Stomach (tissue), 8 donors: ENCODE measurements at regions not wholly inside any gene's neighbourhood (a gene's known extent, or its start where the extent isn't known, plus 50 kb on each side); places are given as distances from the start of the nearest gene placed in this dataset.

Experiments used
- DNase-seq, 2 donors: peaks; one replicate each; pipeline versions ENCODE4 v3.0.0 to v3.0.0-alpha.2; 2013 to 2019
- H3K27ac ChIP-seq, 5 donors: fragments of 200-600 bp in 4 of 5; sonication (generic) in 4 of 5; one replicate each; pipeline ENCODE4 v1.5.1; 2013 to 2019; ENCODE audit warnings: mild to moderate bottlenecking in 1 of 5, moderate library complexity in 1 of 5
- H3K27me3 ChIP-seq, 3 donors: fragments of 200-600 bp; sonication (generic); one replicate each; pipeline ENCODE4 v1.5.1; 2017 to 2019; ENCODE audit warnings: mixed run types in 1 of 3
- H3K36me3 ChIP-seq, 4 donors: fragments of 200-600 bp; sonication (generic); 1 replicate in 3 of 4; 2 replicates in 1 of 4; pipeline ENCODE4 v1.5.1; 2016 to 2019
- H3K4me1 ChIP-seq, 4 donors: fragments of 200-600 bp; sonication (generic); one replicate each; pipeline ENCODE4 v1.5.1; 2016 to 2019
- H3K4me3 ChIP-seq, 4 donors: fragments of 200-600 bp; sonication (generic) in 3 of 4; one replicate each; pipeline ENCODE4 v1.5.1; 2016 to 2019; ENCODE audit warnings: mild to moderate bottlenecking in 1 of 4
- H3K9me3 ChIP-seq, 4 donors: fragments of 200-600 bp; sonication (generic); one replicate each; pipeline ENCODE4 v1.5.1; 2016 to 2019
- CTCF ChIP-seq, 7 experiments: fragments of 450-650 bp in 4 of 7; fragments of 200-600 bp in 3 of 7; sonication (generic) in 3 of 7; IDR thresholded peaks; one replicate each; pipeline ENCODE4 v1.5.1; 2016 to 2019; ENCODE audit warnings: antibody characterized with exemption in 7 of 7, control low read depth in 2 of 7, mild to moderate bottlenecking in 1 of 7
- EP300 ChIP-seq: sonication (generic); formaldehyde crosslinking; IDR thresholded peaks from one replicate; pipeline ENCODE4 v1.6.1; 2017; ENCODE audit warnings: antibody characterized with exemption
- POLR2A ChIP-seq, 4 donors: fragments of 450-650 bp; IDR thresholded peaks; one replicate each; pipeline ENCODE4 v1.6.1; 2016; ENCODE audit warnings: antibody characterized with exemption in 4 of 4, control low read depth in 2 of 4, mild to moderate bottlenecking in 1 of 4, moderate library complexity in 1 of 4
- POLR2AphosphoS5 ChIP-seq, 3 donors: sonication (generic); formaldehyde crosslinking; IDR thresholded peaks; one replicate each; pipeline ENCODE4 v1.6.1; 2016; ENCODE audit warnings: antibody characterized with exemption in 3 of 3
- WGBS, 5 donors: extraction: QIAGEN DNeasy Blood & Tissue Kit in 3 of 5; methylation state at CpG; one replicate each; pipeline versions ENCODE4 v1.1.5 to v1.1.7; 2013 to 2018; 5-methylcytosine and 5-hydroxymethylcytosine counted together
- intact Hi-C: fragments of 100-400 bp; cut with DNase I; formaldehyde crosslinking; loops from one replicate; pipeline ENCODE4 v1.15.1; 2023; ENCODE audit warnings: low total_unique reads
- donor health status: healthy with polysubstance abuse.
- donor health status: Bipolar disorder and iron deficiency.
- donor health status: healthy.

GRCh38 chr5:28386712-28387111 lies 1348.3 kb upstream of the CDH9 start:
- Histone ChIP-seq H3K27ac (no peak overlapping the region), H3K4me1 (no peaks in the 10 kb centered on the region), H3K27me3 (no peaks in the 10 kb centered on the region), H3K36me3 (no peaks in the 10 kb centered on the region), H3K4me3 (no peak overlapping the region), H3K9me3 (no peaks in the 10 kb centered on the region)
- intact Hi-C loops: no loop called here
- DNase-seq: no peak
- no peak for TF ChIP-seq POLR2AphosphoS5 (IDR thresholded peaks at IDR 0.05)
- no peak for TF ChIP-seq EP300
- TF ChIP-seq POLR2A (IDR thresholded peaks at IDR 0.05): no peak
- no peak for TF ChIP-seq CTCF (IDR thresholded peaks at IDR 0.05)
- WGBS, 5 donors: 31 to 47% (median 38%) methylated on average over 2 of the region's 2 CpGs

DNA sequence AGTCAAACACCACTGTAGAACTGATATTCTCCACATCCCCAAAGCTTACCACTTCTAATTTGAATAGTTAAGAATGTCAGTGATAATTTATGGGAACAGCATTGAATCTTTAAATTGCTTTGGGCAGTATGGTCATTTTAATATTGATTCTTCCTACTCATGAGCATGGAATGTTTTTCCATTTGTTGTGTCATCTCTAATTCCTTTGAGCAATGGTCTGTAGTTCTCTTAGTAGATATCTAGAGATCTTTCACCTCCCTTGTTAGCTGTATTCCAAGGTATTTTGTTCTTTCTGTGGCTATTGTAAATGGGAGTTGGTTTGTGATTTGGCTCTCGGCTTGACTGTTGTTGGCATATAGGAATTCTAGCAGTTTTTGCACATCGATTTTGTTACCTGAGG lies 1341.8 kb upstream of the CDH9 start:
- intact Hi-C loops: no loop called here
- Histone ChIP-seq H3K27ac (no peak overlapping the region), H3K4me3 (no peak overlapping the region), H3K27me3 (no peaks in the 10 kb centered on the region), H3K4me1 (no peaks in the 10 kb centered on the region), H3K36me3 (no peaks in the 10 kb centered on the region), H3K9me3 (peaks cover 0 to 13% (median 5%) of the 10 kb centered on the region in 4 donors)
- TF ChIP-seq EP300 (no peak), POLR2A (IDR thresholded peaks at IDR 0.05) (no peak), POLR2AphosphoS5 (IDR thresholded peaks at IDR 0.05) (no peak), CTCF (IDR thresholded peaks at IDR 0.05) (no peak)
- WGBS, 5 donors: 84 to 92% (median 89%) methylated on average over 2 of the region's 2 CpGs
- DNase-seq: no peak

DNA sequence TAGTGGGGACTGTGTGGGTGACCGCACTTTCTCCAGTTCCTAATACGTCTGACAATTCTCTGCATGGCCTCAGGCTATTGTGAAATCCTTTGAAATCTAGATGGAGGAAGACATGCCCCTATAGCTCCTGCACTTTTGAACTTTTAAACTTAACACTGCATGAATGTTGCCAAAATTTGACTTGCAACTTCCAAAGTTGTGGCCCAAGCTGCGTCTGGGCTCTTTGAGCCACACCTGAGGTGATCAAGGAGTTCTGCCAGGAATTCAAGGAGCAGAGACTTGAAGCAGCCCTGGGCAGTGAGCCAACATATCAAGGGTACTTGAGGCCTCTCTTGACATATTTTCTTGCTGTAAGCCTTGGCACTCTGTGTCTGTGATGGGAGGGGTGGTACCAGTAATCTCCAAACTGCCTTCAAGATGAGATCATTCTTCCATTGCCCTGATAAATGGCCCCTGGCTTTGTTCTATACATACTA lies 1336.1 kb upstream of the CDH9 start:
- no peak for DNase-seq
- H3K4me1 ChIP-seq: no peaks in the 10 kb centered on the region
- TF ChIP-seq POLR2AphosphoS5 (IDR thresholded peaks at IDR 0.05) (no peak), CTCF (IDR thresholded peaks at IDR 0.05) (no peak)
- intact Hi-C loops: no loop called here
- no peak overlapping the region for H3K4me3 ChIP-seq
- H3K9me3 ChIP-seq: peaks cover 0 to 13% (median 4%) of the 10 kb centered on the region in 4 donors
- WGBS, 5 donors: 71 to 82% (median 74%) methylated on average over 3 of the region's 3 CpGs
- no peaks in the 10 kb centered on the region for H3K36me3 ChIP-seq
- no peaks in the 10 kb centered on the region for H3K27me3 ChIP-seq
- no peak overlapping the region for H3K27ac ChIP-seq

- no peaks in the 10 kb centered on the region for H3K4me1 ChIP-seq
- H3K27me3 ChIP-seq: no peaks in the 10 kb centered on the region
- DNase-seq: no peak
- no peak overlapping the region for H3K27ac ChIP-seq
- no peaks in the 10 kb centered on the region for H3K36me3 ChIP-seq
- no peak overlapping the region for H3K4me3 ChIP-seq
- TF ChIP-seq POLR2AphosphoS5 (IDR thresholded peaks at IDR 0.05) (no peak), CTCF (IDR thresholded peaks at IDR 0.05) (no peak), EP300 (no peak), POLR2A (IDR thresholded peaks at IDR 0.05) (no peak)
- peaks cover 0 to 5% (median 0%) of the 10 kb centered on the region in 4 donors for H3K9me3 ChIP-seq
- 58 to 88% (median 80%) methylated on average over 3 of the region's 3 CpGs for whole genome bisulfite sequencing, 5 donors
- intact Hi-C loops: no loop called here
These were observed 1332.5 kb upstream of the CDH9 start for GRCh38 chr5:28370896-28371295.
